ENCODE measurements at regions not wholly inside any gene's neighbourhood (a gene's known extent, or its start where the extent isn't known, plus 50 kb on each side); places are given as distances from the start of the nearest gene placed in this dataset.

GRCh38 chr2:120600786-120601185 is 134.9 kb upstream of the GLI2 start:
- FAIRE-seq, result no peak
- no peak for DNase-seq (ENCODE audit: insufficient read length, low spot score)
- no peak for TF ChIP-seq SPI1 (IDR thresholded peaks at IDR 0.05; ENCODE audit: low read depth, low read length)
- no peak for TF ChIP-seq POLR2A (IDR thresholded peaks at IDR 0.05; ENCODE audit: low read depth, low read length)
- TF ChIP-seq POLR2AphosphoS5 (IDR thresholded peaks at IDR 0.05; ENCODE audit: low read depth, low read length), result no peak
- TF ChIP-seq PAX5 (IDR thresholded peaks at IDR 0.05; ENCODE audit: insufficient read depth, low read length, severe bottlenecking), result no peak
- TF ChIP-seq POU2F2 (IDR thresholded peaks at IDR 0.05; ENCODE audit: low read depth, low read length), result no peak

- FAIRE-seq (no peak), DNase-seq (ENCODE audit: insufficient read length, low spot score) (no peak)
- TF ChIP-seq PAX5 (IDR thresholded peaks at IDR 0.05; ENCODE audit: insufficient read depth, low read length, severe bottlenecking), result no peak
- no peak for TF ChIP-seq POLR2AphosphoS5 (IDR thresholded peaks at IDR 0.05; ENCODE audit: low read depth, low read length)
- no peak for TF ChIP-seq POLR2A (IDR thresholded peaks at IDR 0.05; ENCODE audit: low read depth, low read length)
- no peak for TF ChIP-seq POU2F2 (IDR thresholded peaks at IDR 0.05; ENCODE audit: low read depth, low read length)
- TF ChIP-seq TAF1 (IDR thresholded peaks at IDR 0.05; ENCODE audit: low read depth, low read length), result no peak
Measured at GRCh38 chr2:120601566-120601965, 134.1 kb upstream of the GLI2 start.

DNA sequence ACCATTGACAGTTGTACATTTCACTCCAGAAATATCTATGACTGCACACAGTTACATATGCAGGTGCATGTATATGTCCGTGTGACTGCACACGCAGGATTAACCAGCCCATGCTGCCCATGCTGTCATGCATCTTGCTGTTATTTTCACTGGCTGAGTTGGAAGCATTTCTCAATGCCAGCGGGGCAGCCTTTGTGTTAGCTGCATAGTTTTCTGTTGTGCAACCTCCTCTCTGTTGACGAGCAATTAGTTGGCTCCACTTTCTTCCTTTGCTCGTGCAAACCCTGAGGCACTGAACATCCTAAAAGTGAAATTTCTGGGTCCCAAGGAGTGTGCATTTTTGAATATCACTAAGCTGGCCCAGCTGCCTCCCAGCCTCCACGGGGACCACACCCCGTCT is 133.4 kb upstream of the GLI2 start:
- TF ChIP-seq TAF1 (IDR thresholded peaks at IDR 0.05; ENCODE audit: low read depth, low read length) (no peak), POLR2AphosphoS5 (IDR thresholded peaks at IDR 0.05; ENCODE audit: low read depth, low read length) (no peak), POLR2A (IDR thresholded peaks at IDR 0.05; ENCODE audit: low read depth, low read length) (no peak), POU2F2 (IDR thresholded peaks at IDR 0.05; ENCODE audit: low read depth, low read length) (no peak), SPI1 (IDR thresholded peaks at IDR 0.05; ENCODE audit: low read depth, low read length) (no peak), PAX5 (IDR thresholded peaks at IDR 0.05; ENCODE audit: insufficient read depth, low read length, severe bottlenecking) (no peak)
- FAIRE-seq, result no peak
- DNase-seq (ENCODE audit: insufficient read length, low spot score), result no peak

DNA sequence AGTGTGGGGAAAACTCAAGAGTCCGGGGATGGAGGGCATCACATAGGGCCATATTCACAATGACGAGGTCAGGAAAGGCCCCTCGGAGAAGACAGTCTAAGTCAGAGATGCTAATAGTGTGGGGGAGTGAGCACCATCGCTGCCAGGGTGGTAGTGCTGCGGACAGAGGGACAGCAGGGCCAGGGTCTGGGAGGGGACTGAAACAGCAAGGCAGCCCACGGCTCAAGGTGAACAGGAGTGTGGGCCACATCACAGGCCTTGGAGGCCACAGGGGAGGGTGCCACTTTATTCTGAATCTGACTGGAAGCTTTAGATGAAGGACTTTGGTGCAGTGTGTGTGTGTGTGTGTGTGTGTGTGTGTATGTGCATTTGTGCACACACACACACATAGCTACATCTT is 130.9 kb upstream of the GLI2 start:
- FAIRE-seq (no peak), DNase-seq (ENCODE audit: insufficient read length, low spot score) (no peak)
- no peak for TF ChIP-seq SPI1 (IDR thresholded peaks at IDR 0.05; ENCODE audit: low read depth, low read length)
- TF ChIP-seq POLR2AphosphoS5 (IDR thresholded peaks at IDR 0.05; ENCODE audit: low read depth, low read length), result no peak
- no peak for TF ChIP-seq POLR2A (IDR thresholded peaks at IDR 0.05; ENCODE audit: low read depth, low read length)
- TF ChIP-seq TAF1 (IDR thresholded peaks at IDR 0.05; ENCODE audit: low read depth, low read length), result no peak
- no peak for TF ChIP-seq PAX5 (IDR thresholded peaks at IDR 0.05; ENCODE audit: insufficient read depth, low read length, severe bottlenecking)
- no peak for TF ChIP-seq POU2F2 (IDR thresholded peaks at IDR 0.05; ENCODE audit: low read depth, low read length)

- TF ChIP-seq POLR2A (IDR thresholded peaks at IDR 0.05; ENCODE audit: low read depth, low read length), result no peak
- no peak for TF ChIP-seq TAF1 (IDR thresholded peaks at IDR 0.05; ENCODE audit: low read depth, low read length)
- no peak for TF ChIP-seq PAX5 (IDR thresholded peaks at IDR 0.05; ENCODE audit: insufficient read depth, low read length, severe bottlenecking)
- TF ChIP-seq POLR2AphosphoS5 (IDR thresholded peaks at IDR 0.05; ENCODE audit: low read depth, low read length), result no peak
- no peak for TF ChIP-seq SPI1 (IDR thresholded peaks at IDR 0.05; ENCODE audit: low read depth, low read length)
- TF ChIP-seq POU2F2 (IDR thresholded peaks at IDR 0.05; ENCODE audit: low read depth, low read length), result no peak
- FAIRE-seq, result no peak
- DNase-seq (ENCODE audit: insufficient read length, low spot score), result no peak
Measured at GRCh38 chr2:120605231-120605935, 130.3 kb upstream of the GLI2 start.

DNA sequence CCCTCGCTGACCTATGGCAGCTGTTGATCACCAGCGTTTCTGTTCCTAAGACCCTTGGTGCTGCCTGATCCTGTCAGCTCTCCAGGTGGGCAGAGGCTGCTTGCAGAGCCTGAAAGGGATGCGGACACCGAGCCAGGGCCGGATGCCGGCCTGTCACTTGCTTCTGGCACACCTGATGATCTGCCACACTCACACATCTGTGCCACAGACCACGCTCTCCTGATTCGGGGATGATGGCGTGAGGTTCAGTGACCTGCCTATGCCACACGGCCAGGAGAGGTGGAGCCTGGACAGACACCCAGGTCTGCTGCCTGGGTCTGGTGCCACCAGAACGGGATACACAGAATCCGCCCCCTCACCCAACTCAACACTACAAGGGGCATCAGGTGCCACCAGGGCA is 129.4 kb upstream of the GLI2 start:
- TF ChIP-seq PAX5 (IDR thresholded peaks at IDR 0.05; ENCODE audit: insufficient read depth, low read length, severe bottlenecking) (no peak), TAF1 (IDR thresholded peaks at IDR 0.05; ENCODE audit: low read depth, low read length) (no peak), POLR2AphosphoS5 (IDR thresholded peaks at IDR 0.05; ENCODE audit: low read depth, low read length) (no peak), SPI1 (IDR thresholded peaks at IDR 0.05; ENCODE audit: low read depth, low read length) (no peak), POLR2A (IDR thresholded peaks at IDR 0.05; ENCODE audit: low read depth, low read length) (no peak), POU2F2 (IDR thresholded peaks at IDR 0.05; ENCODE audit: low read depth, low read length) (no peak)
- FAIRE-seq (no peak), DNase-seq (ENCODE audit: insufficient read length, low spot score) (no peak)

DNA sequence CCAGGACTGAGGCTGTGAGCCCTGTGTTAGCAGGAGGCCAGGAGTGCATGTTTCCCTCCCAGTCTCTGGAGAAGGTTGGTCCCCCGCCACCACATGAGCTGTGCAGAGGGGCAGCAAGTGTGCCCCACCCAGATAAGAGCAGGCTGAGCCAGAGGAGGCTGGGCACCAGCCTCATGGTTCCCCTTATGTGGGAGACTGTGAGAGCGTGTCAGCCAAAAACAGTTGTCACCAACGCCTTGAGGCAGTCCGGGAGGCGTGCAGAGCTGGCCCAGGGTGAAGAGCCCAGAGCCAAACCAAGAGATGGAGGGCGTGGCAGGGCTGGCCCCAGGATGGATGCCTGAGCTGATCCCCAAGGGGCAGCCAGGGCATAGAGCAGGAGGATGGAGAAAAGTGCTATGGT is 128.7 kb upstream of the GLI2 start:
- TF ChIP-seq POLR2AphosphoS5 (IDR thresholded peaks at IDR 0.05; ENCODE audit: low read depth, low read length), result no peak
- TF ChIP-seq SPI1 (IDR thresholded peaks at IDR 0.05; ENCODE audit: low read depth, low read length), result no peak
- TF ChIP-seq POLR2A (IDR thresholded peaks at IDR 0.05; ENCODE audit: low read depth, low read length), result no peak
- TF ChIP-seq PAX5 (IDR thresholded peaks at IDR 0.05; ENCODE audit: insufficient read depth, low read length, severe bottlenecking), result no peak
- TF ChIP-seq POU2F2 (IDR thresholded peaks at IDR 0.05; ENCODE audit: low read depth, low read length), result no peak
- no peak for TF ChIP-seq TAF1 (IDR thresholded peaks at IDR 0.05; ENCODE audit: low read depth, low read length)
- no peak for FAIRE-seq
- no peak for DNase-seq (ENCODE audit: insufficient read length, low spot score)

- TF ChIP-seq POLR2AphosphoS5 (IDR thresholded peaks at IDR 0.05; ENCODE audit: low read depth, low read length), result no peak
- TF ChIP-seq SPI1 (IDR thresholded peaks at IDR 0.05; ENCODE audit: low read depth, low read length), result no peak
- TF ChIP-seq POU2F2 (IDR thresholded peaks at IDR 0.05; ENCODE audit: low read depth, low read length), result no peak
- TF ChIP-seq PAX5 (IDR thresholded peaks at IDR 0.05; ENCODE audit: insufficient read depth, low read length, severe bottlenecking), result no peak
- no peak for TF ChIP-seq TAF1 (IDR thresholded peaks at IDR 0.05; ENCODE audit: low read depth, low read length)
- no peak for TF ChIP-seq POLR2A (IDR thresholded peaks at IDR 0.05; ENCODE audit: low read depth, low read length)
- no peak for FAIRE-seq
- no peak for DNase-seq (ENCODE audit: insufficient read length, low spot score)
Measured at GRCh38 chr2:120607506-120607905, 128.2 kb upstream of the GLI2 start.

- no peak for FAIRE-seq
- TF ChIP-seq PAX5 (IDR thresholded peaks at IDR 0.05; ENCODE audit: insufficient read depth, low read length, severe bottlenecking), result no peak
- DNase-seq (ENCODE audit: insufficient read length, low spot score), result no peak
Measured at GRCh38 chr2:120607996-120608395, 127.7 kb upstream of the GLI2 start.

- FAIRE-seq (no peak), DNase-seq (ENCODE audit: insufficient read length, low spot score) (no peak)
- no peak for TF ChIP-seq POU2F2 (IDR thresholded peaks at IDR 0.05; ENCODE audit: low read depth, low read length)
- no peak for TF ChIP-seq TAF1 (IDR thresholded peaks at IDR 0.05; ENCODE audit: low read depth, low read length)
- TF ChIP-seq POLR2AphosphoS5 (IDR thresholded peaks at IDR 0.05; ENCODE audit: low read depth, low read length), result no peak
- TF ChIP-seq POLR2A (IDR thresholded peaks at IDR 0.05; ENCODE audit: low read depth, low read length), result no peak
- TF ChIP-seq SPI1 (IDR thresholded peaks at IDR 0.05; ENCODE audit: low read depth, low read length), result no peak
- TF ChIP-seq PAX5 (IDR thresholded peaks at IDR 0.05; ENCODE audit: insufficient read depth, low read length, severe bottlenecking), result no peak
Measured at GRCh38 chr2:120609826-120610395, 125.8 kb upstream of the GLI2 start.

Measured in GM12891 (cell line).